Memory B cell (primary cell): ENCODE measurements at regions not wholly inside any gene's neighbourhood (a gene's known extent, or its start where the extent isn't known, plus 50 kb on each side); places are given as distances from the start of the nearest gene placed in this dataset.
"Not testable (repeated sequence)": the region's sequence is repeated elsewhere in the genome, so short reads cannot be mapped to it uniquely, and the experiment has no call there.

Source experiments
- ATAC-seq: fragments of 150-1000 bp; cut with Tn5 transposase; 2 replicates; pipeline ENCODE4 v1.10.0; 2021; ENCODE audit warnings: low read depth, mild to moderate bottlenecking, moderate library complexity
- DNase-seq, 2 donors: peaks; one replicate each; pipeline ENCODE4 v3.0.0; 2022; ENCODE audit warnings: low spot score in 2 of 2
- H3K27ac Mint-ChIP-seq: one replicate; pipeline ENCODE4 v1.8.0; 2022; ENCODE audit warnings: mild to moderate bottlenecking, moderate library complexity, mixed read lengths
- H3K27me3 Mint-ChIP-seq: one replicate; pipeline ENCODE4 v1.8.0; 2022; ENCODE audit warnings: mixed read lengths
- H3K36me3 Mint-ChIP-seq: one replicate; pipeline ENCODE4 v1.8.0; 2022; ENCODE audit warnings: mild to moderate bottlenecking, mixed read lengths
- H3K4me1 Mint-ChIP-seq: one replicate; pipeline ENCODE4 v1.8.0; 2022; ENCODE audit warnings: mixed read lengths
- H3K4me3 Mint-ChIP-seq: one replicate; pipeline ENCODE4 v1.8.0; 2022; ENCODE audit warnings: mild to moderate bottlenecking, moderate library complexity, mixed read lengths
- H3K9me3 Mint-ChIP-seq: one replicate; pipeline ENCODE4 v1.8.0; 2022; ENCODE audit warnings: mixed read lengths

- H3K27ac Mint-ChIP-seq, result no peak overlapping the region
- H3K4me1 Mint-ChIP-seq, result no peaks in the 10 kb centered on the region
- peaks cover 4% of the 10 kb centered on the region for H3K27me3 Mint-ChIP-seq
- DNase-seq (no peak), ATAC-seq (no peak)
- H3K9me3 Mint-ChIP-seq, result peaks cover 5% of the 10 kb centered on the region
- H3K36me3 Mint-ChIP-seq, result no peaks in the 10 kb centered on the region
- no peak overlapping the region for H3K4me3 Mint-ChIP-seq
Observed at GRCh38 chr5:15131909-15132308, 260.3 kb upstream of the ANKH start.

- no peaks in the 10 kb centered on the region for H3K4me1 Mint-ChIP-seq
- no peak overlapping the region for H3K27ac Mint-ChIP-seq
- H3K36me3 Mint-ChIP-seq, result peaks cover 6% of the 10 kb centered on the region
- no peak overlapping the region for H3K4me3 Mint-ChIP-seq
- DNase-seq, result no peak
- ATAC-seq, result no peak
- no peaks in the 10 kb centered on the region for H3K27me3 Mint-ChIP-seq
- peaks cover 11% of the 10 kb centered on the region for H3K9me3 Mint-ChIP-seq
Observed at GRCh38 chr5:15124871-15125568, 253.4 kb upstream of the ANKH start.

- no peaks in the 10 kb centered on the region for H3K4me1 Mint-ChIP-seq
- peaks cover 6% of the 10 kb centered on the region for H3K36me3 Mint-ChIP-seq
- H3K9me3 Mint-ChIP-seq, result peaks cover 9% of the 10 kb centered on the region
- DNase-seq, result no peak
- H3K4me3 Mint-ChIP-seq, result no peak overlapping the region
- no peaks in the 10 kb centered on the region for H3K27me3 Mint-ChIP-seq
- H3K27ac Mint-ChIP-seq, result no peak overlapping the region
- no peak for ATAC-seq
Observed at GRCh38 chr5:15124461-15124860, 252.9 kb upstream of the ANKH start.

- DNase-seq, result no peak
- Mint-ChIP-seq H3K27me3 (no peaks in the 10 kb centered on the region), H3K9me3 (peaks cover 6% of the 10 kb centered on the region), H3K4me3 (no peak overlapping the region), H3K27ac (no peak overlapping the region), H3K36me3 (peaks cover 6% of the 10 kb centered on the region), H3K4me1 (no peaks in the 10 kb centered on the region)
- ATAC-seq, result no peak
Observed at GRCh38 chr5:15117688-15118087, 246.1 kb upstream of the ANKH start.

- no peak overlapping the region for H3K27ac Mint-ChIP-seq
- H3K36me3 Mint-ChIP-seq, result peaks cover 5% of the 10 kb centered on the region
- DNase-seq (no peak), ATAC-seq (no peak)
- H3K4me1 Mint-ChIP-seq, result no peaks in the 10 kb centered on the region
- H3K27me3 Mint-ChIP-seq, result no peaks in the 10 kb centered on the region
- H3K4me3 Mint-ChIP-seq, result no peak overlapping the region
- H3K9me3 Mint-ChIP-seq, result peaks cover 5% of the 10 kb centered on the region
Observed at GRCh38 chr5:15116996-15117395, 245.4 kb upstream of the ANKH start.

GRCh38 chr5:15106530-15107283 lies 235.1 kb upstream of the ANKH start:
- Mint-ChIP-seq H3K4me1 (no peaks in the 10 kb centered on the region), H3K27ac (no peak overlapping the region), H3K4me3 (no peak overlapping the region), H3K9me3 (no peaks in the 10 kb centered on the region), H3K36me3 (no peaks in the 10 kb centered on the region), H3K27me3 (peaks cover 2% of the 10 kb centered on the region)
- ATAC-seq, result no peak
- DNase-seq, result no peak

GRCh38 chr5:15105799-15106393 lies 234.3 kb upstream of the ANKH start:
- H3K9me3 Mint-ChIP-seq, result peaks cover under 1% of the 10 kb centered on the region
- H3K4me1 Mint-ChIP-seq, result no peaks in the 10 kb centered on the region
- DNase-seq (peak; percentile 3 to 19), ATAC-seq (no peak)
- peaks cover 2% of the 10 kb centered on the region for H3K27me3 Mint-ChIP-seq
- H3K27ac Mint-ChIP-seq, result no peak overlapping the region
- no peak overlapping the region for H3K4me3 Mint-ChIP-seq
- no peaks in the 10 kb centered on the region for H3K36me3 Mint-ChIP-seq

GRCh38 chr5:15103864-15104263 lies 232.3 kb upstream of the ANKH start:
- ATAC-seq (no peak), DNase-seq (no peak)
- no peak overlapping the region for H3K27ac Mint-ChIP-seq
- no peaks in the 10 kb centered on the region for H3K4me1 Mint-ChIP-seq
- peaks cover 6% of the 10 kb centered on the region for H3K9me3 Mint-ChIP-seq
- H3K27me3 Mint-ChIP-seq, result peaks cover 2% of the 10 kb centered on the region
- no peak overlapping the region for H3K4me3 Mint-ChIP-seq
- H3K36me3 Mint-ChIP-seq, result no peaks in the 10 kb centered on the region

- Mint-ChIP-seq H3K36me3 (no peaks in the 10 kb centered on the region), H3K9me3 (peaks cover 6% of the 10 kb centered on the region), H3K4me1 (no peaks in the 10 kb centered on the region), H3K27me3 (peaks cover 2% of the 10 kb centered on the region), H3K4me3 (no peak overlapping the region), H3K27ac (no peak overlapping the region)
- ATAC-seq, result no peak
- no peak for DNase-seq
Observed at GRCh38 chr5:15103130-15103529, 231.6 kb upstream of the ANKH start.

GRCh38 chr5:15097552-15097951 lies 226.0 kb upstream of the ANKH start:
- H3K4me3 Mint-ChIP-seq, result no peak overlapping the region
- ATAC-seq (no peak), DNase-seq (no peak)
- no peak overlapping the region for H3K27ac Mint-ChIP-seq
- H3K4me1 Mint-ChIP-seq, result no peaks in the 10 kb centered on the region
- H3K27me3 Mint-ChIP-seq, result peaks cover 4% of the 10 kb centered on the region
- H3K9me3 Mint-ChIP-seq, result peaks cover 8% of the 10 kb centered on the region
- H3K36me3 Mint-ChIP-seq, result no peaks in the 10 kb centered on the region

GRCh38 chr5:15096686-15097085 lies 225.1 kb upstream of the ANKH start:
- not testable (repeated sequence) for H3K4me1 Mint-ChIP-seq, H3K27ac Mint-ChIP-seq, DNase-seq

GRCh38 chr5:15092801-15093200 lies 221.2 kb upstream of the ANKH start:
- H3K27ac Mint-ChIP-seq, result no peak overlapping the region
- no peak for ATAC-seq

More at GRCh38 chr5:15096686-15097085, 225.1 kb upstream of the ANKH start:
- not testable (repeated sequence) for H3K36me3 Mint-ChIP-seq, H3K4me3 Mint-ChIP-seq, H3K9me3 Mint-ChIP-seq, H3K27me3 Mint-ChIP-seq, ATAC-seq

GRCh38 chr5:15085671-15086070 lies 214.1 kb upstream of the ANKH start:
- Mint-ChIP-seq H3K9me3 (peaks cover 4% of the 10 kb centered on the region), H3K27me3 (peaks cover 3% of the 10 kb centered on the region), H3K4me3 (no peak overlapping the region), H3K4me1 (no peaks in the 10 kb centered on the region), H3K27ac (no peak overlapping the region), H3K36me3 (no peaks in the 10 kb centered on the region)
- ATAC-seq (no peak), DNase-seq (no peak)

More at GRCh38 chr5:15092801-15093200, 221.2 kb upstream of the ANKH start:
- H3K9me3 Mint-ChIP-seq, result peaks cover 7% of the 10 kb centered on the region
- no peak for DNase-seq
- H3K4me1 Mint-ChIP-seq, result no peaks in the 10 kb centered on the region
- no peak overlapping the region for H3K4me3 Mint-ChIP-seq
- H3K36me3 Mint-ChIP-seq, result no peaks in the 10 kb centered on the region
- peaks cover 9% of the 10 kb centered on the region for H3K27me3 Mint-ChIP-seq

- H3K27me3 Mint-ChIP-seq, result peaks cover 3% of the 10 kb centered on the region
- ATAC-seq (no peak), DNase-seq (no peak)
- no peaks in the 10 kb centered on the region for H3K4me1 Mint-ChIP-seq
- no peaks in the 10 kb centered on the region for H3K9me3 Mint-ChIP-seq
- no peaks in the 10 kb centered on the region for H3K36me3 Mint-ChIP-seq
- H3K4me3 Mint-ChIP-seq, result no peak overlapping the region
- H3K27ac Mint-ChIP-seq, result no peak overlapping the region
Observed at GRCh38 chr5:15082096-15082495, 210.5 kb upstream of the ANKH start.
